Uterus (tissue), 3 donors: ENCODE measurements at regions not wholly inside any gene's neighbourhood (a gene's known extent, or its start where the extent isn't known, plus 50 kb on each side); places are given as distances from the start of the nearest gene placed in this dataset.
"Not testable (repeated sequence)": the region's sequence is repeated elsewhere in the genome, so short reads cannot be mapped to it uniquely, and the experiment has no call there.

Experiments used
- DNase-seq, 2 donors: peaks; one replicate each; pipeline ENCODE4 v3.0.0-alpha.2; 2019 to 2020
- H3K27ac ChIP-seq, 2 donors: fragments of 200-600 bp; sonication (generic); 1 replicate in 1 of 2; 2 replicates in 1 of 2; pipeline ENCODE4 v1.5.1; 2016 to 2018
- H3K27me3 ChIP-seq, 2 donors: fragments of 200-600 bp; sonication (generic); one replicate each; pipeline ENCODE4 v1.5.1; 2018 to 2019; ENCODE audit warnings: control low read depth in 1 of 2
- H3K36me3 ChIP-seq, 2 donors: fragments of 200-600 bp; sonication (generic); one replicate each; pipeline ENCODE4 v1.5.1; 2019; ENCODE audit warnings: control low read depth in 1 of 2
- H3K4me1 ChIP-seq, 2 donors: fragments of 200-600 bp; sonication (generic); one replicate each; pipeline ENCODE4 v1.5.1; 2018 to 2019; ENCODE audit warnings: control low read depth in 1 of 2
- H3K4me3 ChIP-seq, 2 donors: fragments of 200-600 bp; sonication (generic); 1 replicate in 1 of 2; 2 replicates in 1 of 2; pipeline ENCODE4 v1.5.1; 2018 to 2019; ENCODE audit warnings: mild to moderate bottlenecking in 1 of 2
- H3K9me3 ChIP-seq, 2 donors: fragments of 200-600 bp; sonication (generic); one replicate each; pipeline ENCODE4 v1.5.1; 2019; ENCODE audit warnings: control low read depth in 1 of 2
- CTCF ChIP-seq, 4 experiments: fragments of 200-600 bp in 2 of 4; fragments of 450-650 bp in 2 of 4; sonication (generic) in 2 of 4; IDR thresholded peaks; one replicate each; pipeline ENCODE4 v1.5.1; 2016 to 2019; ENCODE audit warnings: antibody characterized with exemption in 4 of 4, mild to moderate bottlenecking in 2 of 4, moderate library complexity in 1 of 4
- POLR2A ChIP-seq, 2 donors: fragments of 450-650 bp; IDR thresholded peaks; one replicate each; pipeline ENCODE4 v1.6.1; 2016; ENCODE audit warnings: antibody characterized with exemption in 2 of 2, mild to moderate bottlenecking in 1 of 2, moderate library complexity in 1 of 2
- intact Hi-C: fragments of 100-400 bp; cut with DNase I; formaldehyde crosslinking; loops from one replicate; pipeline ENCODE4 v1.15.1; 2023; ENCODE audit warnings: low total_unique reads
- donor health status: DM: yes; HTN: yes; CAD: no.

- Histone ChIP-seq H3K9me3 (no peaks in the 10 kb centered on the region), H3K27ac (peak overlapping the region; percentile 51 to 67), H3K27me3 (no peaks in the 10 kb centered on the region), H3K36me3 (no peaks in the 10 kb centered on the region), H3K4me1 (no peaks in the 10 kb centered on the region), H3K4me3 (no peak overlapping the region)
- TF ChIP-seq CTCF (IDR thresholded peaks at IDR 0.05) (no peak), POLR2A (IDR thresholded peaks at IDR 0.05) (no peak)
- no peak for DNase-seq
- intact Hi-C loops, result no loop called here
Observed at GRCh38 chr6:167558246-167559177, 233.6 kb downstream of the TTLL2 start.

DNA sequence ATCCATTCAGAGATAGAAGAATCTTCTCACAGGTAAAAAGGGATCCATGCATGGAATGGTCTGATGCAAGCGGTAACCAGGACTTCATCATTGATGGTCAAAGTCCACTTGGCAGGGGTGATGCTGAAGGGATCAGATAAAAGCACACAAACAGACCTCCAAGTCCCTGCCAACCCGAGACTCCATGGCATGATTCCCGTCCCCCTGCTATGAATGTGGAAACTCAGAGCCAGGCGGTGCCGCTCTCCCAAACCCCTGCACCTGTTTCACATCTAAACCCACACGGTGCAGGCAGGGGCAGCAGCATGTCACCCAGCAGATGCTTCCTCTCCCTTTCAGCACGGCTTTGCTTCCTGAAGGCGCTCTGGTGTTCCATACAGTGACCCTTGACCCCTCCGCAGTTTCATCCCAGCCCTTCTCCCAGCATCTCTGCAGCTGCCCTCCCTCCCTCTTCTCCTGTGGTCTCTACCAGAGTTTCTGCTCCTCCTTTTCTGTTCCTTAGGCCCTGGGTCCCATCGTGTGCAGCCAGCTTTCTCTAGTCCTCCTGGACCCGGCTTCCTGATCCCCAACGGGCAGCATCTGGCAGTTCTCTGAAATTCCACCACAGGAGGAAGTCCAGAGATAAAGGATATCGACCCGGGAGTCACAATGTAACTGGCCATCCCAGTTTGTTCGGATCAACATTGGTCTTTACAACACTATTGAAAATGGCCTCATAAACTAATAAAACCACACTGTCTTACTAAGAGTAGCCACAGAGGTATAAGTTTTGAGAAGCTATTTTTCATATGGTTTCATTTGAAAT is 235.0 kb downstream of the TTLL2 start:
- Histone ChIP-seq H3K9me3 (no peaks in the 10 kb centered on the region), H3K4me1 (no peaks in the 10 kb centered on the region), H3K27ac (no peak overlapping the region), H3K27me3 (no peaks in the 10 kb centered on the region), H3K36me3 (no peaks in the 10 kb centered on the region), H3K4me3 (no peak overlapping the region)
- no peak for DNase-seq
- TF ChIP-seq CTCF (IDR thresholded peaks at IDR 0.05), result no peak
- TF ChIP-seq POLR2A (IDR thresholded peaks at IDR 0.05), result no peak
- intact Hi-C loops, result no loop called here

GRCh38 chr6:167560673-167561569 is 236.0 kb downstream of the TTLL2 start:
- no peak overlapping the region for H3K27ac ChIP-seq
- no peaks in the 10 kb centered on the region for H3K27me3 ChIP-seq
- intact Hi-C loops, result no loop called here
- H3K36me3 ChIP-seq, result no peaks in the 10 kb centered on the region
- peaks cover 0 to under 1% of the 10 kb centered on the region in 2 donors for H3K4me1 ChIP-seq
- H3K4me3 ChIP-seq, result no peak overlapping the region
- no peaks in the 10 kb centered on the region for H3K9me3 ChIP-seq
- TF ChIP-seq POLR2A (IDR thresholded peaks at IDR 0.05) (no peak), CTCF (IDR thresholded peaks at IDR 0.05) (no peak)
- no peak for DNase-seq

DNA sequence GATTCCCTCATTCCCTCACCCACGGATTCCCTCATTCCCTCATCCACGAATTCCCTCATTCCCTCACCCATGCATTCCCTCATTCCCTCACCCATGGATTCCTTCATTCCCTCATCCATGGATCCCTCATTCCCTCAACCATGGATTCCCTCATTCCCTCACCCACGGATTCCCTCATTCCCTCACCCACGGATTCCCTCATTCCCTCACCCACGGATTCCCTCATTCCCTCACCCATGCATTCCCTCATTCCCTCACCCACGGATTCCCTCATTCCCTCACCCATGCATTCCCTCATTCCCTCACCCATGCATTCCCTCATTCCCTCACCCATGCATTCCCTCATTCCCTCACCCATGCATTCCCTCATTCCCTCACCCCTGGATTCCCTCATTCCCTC is 238.0 kb downstream of the TTLL2 start:
- DNase-seq, H3K4me3 ChIP-seq, H3K9me3 ChIP-seq, H3K27me3 ChIP-seq, H3K4me1 ChIP-seq, H3K36me3 ChIP-seq, intact Hi-C loops, H3K27ac ChIP-seq: not testable (repeated sequence)
